CD14-positive monocyte (primary cell): ENCODE measurements at regions not wholly inside any gene's neighbourhood (a gene's known extent, or its start where the extent isn't known, plus 50 kb on each side); places are given as distances from the start of the nearest gene placed in this dataset.

Experiments used
- DNase-seq, 3 donors: peaks; one replicate each; pipeline ENCODE4 v3.0.0-alpha.2; 2011 to 2022
- H2AFZ ChIP-seq: 2 replicates; pipeline ENCODE4 v1.6.0; 2012; ENCODE audit warnings: mild to moderate bottlenecking, low read depth, low read length, inconsistent platforms; ENCODE audit not compliant: insufficient read depth, poor library complexity, severe bottlenecking
- H3K27ac ChIP-seq, 2 donors: 1 replicate in 1 of 2; 2 replicates in 1 of 2; pipeline ENCODE4 v1.5.1; 2012 to 2013; ENCODE audit warnings: low read length in 2 of 2, control low read depth in 1 of 2, inconsistent platforms in 1 of 2, low read depth in 1 of 2, mild to moderate bottlenecking in 1 of 2
- H3K27me3 ChIP-seq, 2 donors: one replicate each; pipeline versions ENCODE4 v1.6.0 to v1.6.1; 2011 to 2013; ENCODE audit warnings: low read length in 2 of 2; ENCODE audit not compliant: control insufficient read depth in 2 of 2, insufficient read depth in 2 of 2
- H3K36me3 ChIP-seq, 2 donors: replicated peaks in 1 of 2; 1 replicate in 1 of 2; 2 replicates in 1 of 2; pipeline versions ENCODE4 v1.5.1 to v1.6.1; 2012 to 2013; ENCODE audit warnings: low read length in 2 of 2, control low read depth in 1 of 2, inconsistent platforms in 1 of 2, mild to moderate bottlenecking in 1 of 2; ENCODE audit not compliant: insufficient read depth in 2 of 2, control insufficient read depth in 1 of 2
- H3K4me1 ChIP-seq, 2 donors: 1 replicate in 1 of 2; 2 replicates in 1 of 2; pipeline versions ENCODE4 v1.5.1 to v1.6.1; 2012 to 2013; ENCODE audit warnings: low read length in 2 of 2, control low read depth in 1 of 2, inconsistent platforms in 1 of 2, mild to moderate bottlenecking in 1 of 2, moderate library complexity in 1 of 2; ENCODE audit not compliant: insufficient read depth in 2 of 2, control insufficient read depth in 1 of 2
- H3K4me2 ChIP-seq: replicated peaks from 2 replicates; pipeline ENCODE3; 2012; ENCODE audit warnings: low read length, moderate library complexity, mild to moderate bottlenecking; ENCODE audit not compliant: poor library complexity, severe bottlenecking; ENCODE audit errors: extremely low read depth
- H3K4me3 ChIP-seq, 3 experiments: fragments of 200-600 bp in 1 of 3; sonication (generic) in 1 of 3; replicated peaks in 1 of 3; 1 replicate in 2 of 3; 2 replicates in 1 of 3; pipeline ENCODE4 v1.5.1; 2011 to 2013; ENCODE audit warnings: low read length in 3 of 3, mild to moderate bottlenecking in 3 of 3, control low read depth in 2 of 3, low read depth in 2 of 3, inconsistent platforms in 1 of 3, moderate library complexity in 1 of 3
- H3K79me2 ChIP-seq: 2 replicates; pipeline ENCODE4 v1.6.0; 2012; ENCODE audit warnings: mild to moderate bottlenecking, control low read depth, inconsistent platforms, low read length, moderate library complexity; ENCODE audit not compliant: insufficient read depth
- H3K9ac ChIP-seq: 2 replicates; pipeline ENCODE4 v1.6.0; 2017; ENCODE audit warnings: low read length, mild to moderate bottlenecking; ENCODE audit not compliant: insufficient read depth, poor library complexity, severe bottlenecking
- H3K9me3 ChIP-seq, 2 donors: replicated peaks in 1 of 2; 1 replicate in 1 of 2; 2 replicates in 1 of 2; pipeline versions ENCODE4 v1.5.1 to v1.6.1; 2012 to 2013; ENCODE audit warnings: low read length in 2 of 2, control low read depth in 1 of 2; ENCODE audit not compliant: control insufficient read depth in 1 of 2, insufficient read depth in 1 of 2
- H4K20me1 ChIP-seq: 2 replicates; pipeline ENCODE4 v1.6.0; 2012; ENCODE audit warnings: mild to moderate bottlenecking, low read length, control low read depth, moderate library complexity; ENCODE audit not compliant: insufficient read depth
- H3K27ac Mint-ChIP-seq, 7 donors: one replicate each; pipeline ENCODE4 v1.8.0; 2020; ENCODE audit warnings: mild to moderate bottlenecking in 7 of 7, mixed read lengths in 7 of 7, moderate library complexity in 6 of 7, inconsistent platforms in 2 of 7
- H3K27me3 Mint-ChIP-seq, 3 donors: one replicate each; pipeline ENCODE4 v1.8.0; 2021 to 2022; ENCODE audit warnings: low read depth in 3 of 3, mild to moderate bottlenecking in 3 of 3, mixed read lengths in 3 of 3, moderate library complexity in 3 of 3, inconsistent platforms in 1 of 3
- H3K36me3 Mint-ChIP-seq, 2 donors: one replicate each; pipeline ENCODE4 v1.8.0; 2020; ENCODE audit warnings: mixed read lengths in 2 of 2, inconsistent platforms in 1 of 2, mild to moderate bottlenecking in 1 of 2
- H3K4me1 Mint-ChIP-seq: one replicate; pipeline ENCODE4 v1.8.0; 2020; ENCODE audit warnings: mild to moderate bottlenecking, mixed read lengths
- H3K4me3 Mint-ChIP-seq, 2 donors: one replicate each; pipeline ENCODE4 v1.8.0; 2020; ENCODE audit warnings: mild to moderate bottlenecking in 2 of 2, mixed read lengths in 2 of 2, moderate library complexity in 1 of 2
- H3K9me3 Mint-ChIP-seq, 7 donors: one replicate each; pipeline ENCODE4 v1.8.0; 2020 to 2022; ENCODE audit warnings: mixed read lengths in 7 of 7, mild to moderate bottlenecking in 6 of 7, moderate library complexity in 6 of 7, inconsistent platforms in 2 of 7
- WGBS: methylation state at CpG from one replicate; pipeline ENCODE4 v1.1.5; 2013; ENCODE audit warnings: missing lambda C conversion rate; ENCODE audit not compliant: insufficient coverage; 5-methylcytosine and 5-hydroxymethylcytosine counted together
- intact Hi-C, 2 donors: fragments of 100-400 bp; cut with micrococcal nuclease; formaldehyde crosslinking; loops; one replicate each; pipeline versions ENCODE4 v1.15.0 to v1.15.1; 2023
- TF ChIP-seq, protein P1 (sequence below): fragments of 200-600 bp; IDR thresholded peaks from one replicate; pipeline ENCODE4 v1.8.0; 2022; ENCODE audit warnings: antibody characterized with exemption, mild to moderate bottlenecking

GRCh38 chr5:121681229-121681855 is 170.3 kb upstream of the FTMT start:
- Histone ChIP-seq H3K79me2 (no peaks in the 10 kb centered on the region), H2AFZ (no peak overlapping the region), H3K27me3 (no peaks in the 10 kb centered on the region), H3K9me3 (no peaks in the 10 kb centered on the region), H3K36me3 (no peaks in the 10 kb centered on the region), H3K27ac (no peak overlapping the region), H3K4me1 (no peaks in the 10 kb centered on the region), H3K9ac (no peak overlapping the region), H4K20me1 (no peaks in the 10 kb centered on the region), H3K4me2 (no peak overlapping the region), H3K4me3 (no peak overlapping the region)
- Mint-ChIP-seq H3K4me3 (no peak overlapping the region), H3K9me3 (peaks cover 0 to 12% (median 6%) of the 10 kb centered on the region in 7 donors), H3K27me3 (no peaks in the 10 kb centered on the region), H3K4me1 (no peaks in the 10 kb centered on the region), H3K36me3 (no peaks in the 10 kb centered on the region), H3K27ac (no peak overlapping the region)
- WGBS, result 95% methylated on average over 4 of the region's 6 CpGs
- no peak for DNase-seq
- intact Hi-C loops, result no loop called here
- TF ChIP-seq, protein P1, sequence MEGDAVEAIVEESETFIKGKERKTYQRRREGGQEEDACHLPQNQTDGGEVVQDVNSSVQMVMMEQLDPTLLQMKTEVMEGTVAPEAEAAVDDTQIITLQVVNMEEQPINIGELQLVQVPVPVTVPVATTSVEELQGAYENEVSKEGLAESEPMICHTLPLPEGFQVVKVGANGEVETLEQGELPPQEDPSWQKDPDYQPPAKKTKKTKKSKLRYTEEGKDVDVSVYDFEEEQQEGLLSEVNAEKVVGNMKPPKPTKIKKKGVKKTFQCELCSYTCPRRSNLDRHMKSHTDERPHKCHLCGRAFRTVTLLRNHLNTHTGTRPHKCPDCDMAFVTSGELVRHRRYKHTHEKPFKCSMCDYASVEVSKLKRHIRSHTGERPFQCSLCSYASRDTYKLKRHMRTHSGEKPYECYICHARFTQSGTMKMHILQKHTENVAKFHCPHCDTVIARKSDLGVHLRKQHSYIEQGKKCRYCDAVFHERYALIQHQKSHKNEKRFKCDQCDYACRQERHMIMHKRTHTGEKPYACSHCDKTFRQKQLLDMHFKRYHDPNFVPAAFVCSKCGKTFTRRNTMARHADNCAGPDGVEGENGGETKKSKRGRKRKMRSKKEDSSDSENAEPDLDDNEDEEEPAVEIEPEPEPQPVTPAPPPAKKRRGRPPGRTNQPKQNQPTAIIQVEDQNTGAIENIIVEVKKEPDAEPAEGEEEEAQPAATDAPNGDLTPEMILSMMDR, result no peak

DNA sequence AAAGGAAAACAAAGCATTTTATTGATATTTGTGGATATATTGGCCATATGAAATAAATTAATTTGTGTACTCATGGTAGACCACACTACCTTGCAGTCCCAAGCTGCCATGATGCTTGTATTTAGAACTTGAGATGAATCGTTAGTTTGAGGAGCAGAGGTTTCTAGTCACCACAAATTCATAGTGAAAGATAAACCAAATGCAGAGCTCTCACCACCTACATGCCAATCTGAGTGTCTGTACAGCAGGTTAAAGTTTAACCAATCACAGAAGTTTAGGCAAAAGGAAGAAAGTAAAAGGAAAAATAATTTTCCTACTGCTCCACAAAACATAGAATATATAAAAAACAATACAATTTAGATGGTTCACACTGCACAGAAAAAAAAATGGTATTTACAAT is 163.6 kb upstream of the FTMT start:
- intact Hi-C loops, result no loop called here
- no peak overlapping the region for H2AFZ ChIP-seq
- H3K36me3 ChIP-seq, result no peaks in the 10 kb centered on the region
- no peaks in the 10 kb centered on the region for H3K36me3 Mint-ChIP-seq
- no peaks in the 10 kb centered on the region for H3K4me1 ChIP-seq
- H3K4me3 Mint-ChIP-seq, result no peak overlapping the region
- no peak overlapping the region for H3K27ac ChIP-seq
- WGBS, result no CpG with 5 or more reads among the region's 1 CpG
- H3K9ac ChIP-seq, result no peak overlapping the region
- H3K9me3 ChIP-seq, result peaks cover 0 to 4% of the 10 kb centered on the region in 2 donors
- no peaks in the 10 kb centered on the region for H3K27me3 ChIP-seq
- H4K20me1 ChIP-seq, result no peaks in the 10 kb centered on the region
- peaks cover 0 to 3% (median 0%) of the 10 kb centered on the region in 3 donors for H3K27me3 Mint-ChIP-seq
- no peak for DNase-seq
- H3K27ac Mint-ChIP-seq, result no peak overlapping the region
- no peak overlapping the region for H3K4me2 ChIP-seq
- TF ChIP-seq, protein P1, result no peak
- H3K79me2 ChIP-seq, result no peaks in the 10 kb centered on the region
- no peak overlapping the region for H3K4me3 ChIP-seq
- no peaks in the 10 kb centered on the region for H3K4me1 Mint-ChIP-seq
- peaks cover 0 to 3% (median 0%) of the 10 kb centered on the region in 7 donors for H3K9me3 Mint-ChIP-seq
